ENCODE measurements at regions not wholly inside any gene's neighbourhood (a gene's known extent, or its start where the extent isn't known, plus 50 kb on each side); places are given as distances from the start of the nearest gene placed in this dataset.
"Not testable (repeated sequence)": the region's sequence is repeated elsewhere in the genome, so short reads cannot be mapped to it uniquely, and the experiment has no call there.

GRCh38 chr6:170221052-170221752 lies 69.7 kb downstream of the DLL1 start:
- Histone ChIP-seq H3K9me3 (no peaks in the 10 kb centered on the region), H3K36me3 (no peaks in the 10 kb centered on the region), H3K27ac (no peak overlapping the region), H3K4me3 (ENCODE audit: low read depth in 1 of 2, low read length in 1 of 2) (no peak overlapping the region), H3K4me1 (ENCODE audit: control insufficient read depth in 1 of 2, insufficient read depth in 1 of 2, low read depth in 1 of 2, low read length in 1 of 2) (peaks cover 0 to 6% of the 10 kb centered on the region in 2 experiments), H3K27me3 (peaks cover 21% of the 10 kb centered on the region)
- no peak for TF ChIP-seq CTCF (IDR thresholded peaks at IDR 0.05)

DNA sequence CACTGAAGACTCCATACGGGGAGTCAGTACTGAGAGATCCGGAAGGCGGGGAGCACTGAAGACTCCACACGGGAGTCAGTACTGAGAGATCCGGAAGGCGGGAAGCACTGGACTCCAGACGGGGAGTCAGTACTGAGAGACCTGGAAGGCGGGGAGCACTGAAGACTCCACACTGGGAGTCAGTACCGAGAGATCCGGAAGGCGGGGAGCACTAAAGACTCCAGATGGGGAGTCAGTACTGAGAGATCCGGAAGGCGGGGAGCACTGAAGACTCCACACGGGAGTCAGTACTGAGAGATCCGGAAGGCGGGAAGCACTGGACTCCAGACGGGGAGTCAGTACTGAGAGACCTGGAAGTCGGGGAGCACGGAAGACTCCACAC lies 77.2 kb downstream of the DLL1 start:
- not testable (repeated sequence) for H3K4me3 ChIP-seq (ENCODE audit: low read depth in 1 of 2, low read length in 1 of 2); H3K27ac ChIP-seq; H3K9me3 ChIP-seq; H3K36me3 ChIP-seq; H3K27me3 ChIP-seq; H3K4me1 ChIP-seq (ENCODE audit: control insufficient read depth in 1 of 2, insufficient read depth in 1 of 2, low read depth in 1 of 2, low read length in 1 of 2)

DNA sequence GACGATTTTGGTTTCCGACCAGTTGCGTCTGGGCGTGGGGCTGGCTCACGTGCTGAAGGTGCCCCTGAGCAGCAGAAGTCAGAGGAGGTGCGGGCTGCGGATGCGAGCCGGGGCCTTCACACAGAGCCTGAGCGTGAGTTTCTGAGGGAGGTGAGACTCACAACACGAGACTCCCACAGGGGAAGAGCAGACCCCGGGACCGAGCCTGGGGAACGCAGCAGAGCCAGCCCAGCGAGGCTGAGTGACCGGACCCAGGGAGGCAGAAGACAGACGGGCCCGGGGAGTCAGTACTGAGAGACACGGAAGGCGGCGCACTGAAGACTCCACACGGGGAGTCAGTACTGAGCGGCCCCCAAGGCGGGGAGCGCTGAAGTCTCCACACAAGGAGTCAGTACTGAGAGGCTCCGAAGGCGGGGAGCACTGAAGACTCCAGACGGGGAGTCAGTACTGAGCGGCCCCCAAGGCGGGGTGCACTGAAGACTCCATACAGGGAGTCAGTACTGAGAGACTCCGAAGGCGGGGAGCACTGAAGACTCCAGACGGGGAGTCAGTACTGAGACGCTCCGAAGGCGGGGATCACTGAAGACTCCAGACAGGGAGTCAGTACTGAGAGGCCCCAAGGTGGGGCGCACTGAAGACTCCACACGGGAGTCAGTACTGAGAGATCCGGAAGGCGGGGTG lies 77.8 kb downstream of the DLL1 start:
- TF ChIP-seq CTCF (IDR thresholded peaks at IDR 0.05) = no peak
- Histone ChIP-seq H3K27me3 (no peaks in the 10 kb centered on the region), H3K9me3 (no peaks in the 10 kb centered on the region), H3K27ac (no peak overlapping the region), H3K4me3 (ENCODE audit: low read depth in 1 of 2, low read length in 1 of 2) (no peak overlapping the region), H3K36me3 (no peaks in the 10 kb centered on the region), H3K4me1 (ENCODE audit: control insufficient read depth in 1 of 2, insufficient read depth in 1 of 2, low read depth in 1 of 2, low read length in 1 of 2) (no peaks in the 10 kb centered on the region)

DNA sequence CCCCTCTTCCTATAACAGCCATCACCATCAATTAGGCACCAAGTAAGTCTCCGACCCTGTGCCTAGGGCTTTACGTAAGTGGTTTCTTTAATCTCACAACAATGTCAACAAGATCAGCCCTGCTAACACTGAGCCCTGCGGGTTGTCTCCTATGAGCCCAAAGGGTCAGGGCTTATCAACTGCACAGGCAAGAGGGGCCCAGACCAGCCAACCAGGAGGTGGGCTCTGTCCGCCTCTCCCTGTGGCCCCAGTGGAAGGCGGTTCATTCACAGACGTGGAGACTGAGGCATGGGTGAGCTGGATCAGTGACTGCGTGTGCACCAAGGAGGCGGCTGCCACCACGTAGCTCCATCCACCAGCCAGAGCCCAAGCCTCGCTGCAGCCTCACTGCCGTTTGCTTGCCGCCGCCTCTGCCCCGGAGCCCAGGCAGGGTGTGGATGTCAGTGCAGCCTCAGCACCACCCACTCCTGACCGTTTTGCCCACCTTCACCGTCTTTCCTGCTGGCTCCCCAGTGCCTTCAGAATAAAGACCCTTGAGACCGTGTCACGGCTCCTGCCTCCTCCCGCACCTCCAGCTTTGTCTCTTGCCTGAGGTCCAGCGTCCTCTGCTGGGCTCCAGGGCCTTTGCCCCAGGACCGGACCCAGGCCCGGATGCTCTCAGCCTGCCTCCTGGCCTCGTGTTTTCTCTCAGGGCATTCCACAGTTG lies 78.7 kb downstream of the DLL1 start:
- Histone ChIP-seq H3K27ac (no peak overlapping the region), H3K27me3 (no peaks in the 10 kb centered on the region), H3K4me3 (ENCODE audit: low read depth in 1 of 2, low read length in 1 of 2) (no peak overlapping the region), H3K36me3 (no peaks in the 10 kb centered on the region), H3K4me1 (ENCODE audit: control insufficient read depth in 1 of 2, insufficient read depth in 1 of 2, low read depth in 1 of 2, low read length in 1 of 2) (no peaks in the 10 kb centered on the region), H3K9me3 (no peaks in the 10 kb centered on the region)
- no peak for TF ChIP-seq CTCF (IDR thresholded peaks at IDR 0.05)

DNA sequence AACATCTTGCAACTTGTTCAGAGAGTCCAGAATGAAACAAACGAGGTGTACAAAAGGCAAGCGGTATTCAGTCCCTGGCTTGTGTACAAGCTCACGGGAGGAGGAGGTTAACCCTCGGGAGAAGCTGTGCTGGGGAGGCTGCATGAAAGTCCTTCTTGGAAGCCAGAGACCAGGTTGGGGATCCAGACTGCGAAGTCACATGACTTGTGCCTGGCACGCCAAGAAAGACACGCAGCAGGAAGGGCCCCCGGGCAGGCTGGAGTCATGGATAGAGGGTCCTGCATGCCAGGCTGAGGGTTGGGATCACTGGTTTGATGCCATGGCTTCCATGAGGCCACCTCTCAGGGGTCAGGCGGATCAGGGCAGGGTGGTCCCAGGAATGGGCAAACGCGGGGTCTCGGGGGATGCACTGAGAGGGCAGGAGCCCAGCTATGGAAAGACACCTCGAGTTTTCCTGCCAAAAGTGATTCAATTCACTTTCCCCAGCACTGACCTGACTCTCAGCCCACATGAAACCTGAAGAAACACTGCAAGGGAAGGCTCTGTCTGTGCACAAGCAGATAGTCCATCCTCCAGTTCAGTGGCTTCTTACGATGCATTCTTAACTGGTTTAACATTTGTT lies 79.4 kb downstream of the DLL1 start:
- no peaks in the 10 kb centered on the region for H3K9me3 ChIP-seq
- H3K27me3 ChIP-seq = no peaks in the 10 kb centered on the region
- H3K27ac ChIP-seq = no peak overlapping the region
- H3K36me3 ChIP-seq = no peaks in the 10 kb centered on the region
- TF ChIP-seq CTCF (IDR thresholded peaks at IDR 0.05) = no peak
- H3K4me1 ChIP-seq (ENCODE audit: control insufficient read depth in 1 of 2, insufficient read depth in 1 of 2, low read depth in 1 of 2, low read length in 1 of 2) = no peaks in the 10 kb centered on the region
- no peak overlapping the region for H3K4me3 ChIP-seq (ENCODE audit: low read depth in 1 of 2, low read length in 1 of 2)
